Naive B cell (primary cell): ENCODE measurements at regions not wholly inside any gene's neighbourhood (a gene's known extent, or its start where the extent isn't known, plus 50 kb on each side); places are given as distances from the start of the nearest gene placed in this dataset.
"Not testable (repeated sequence)": the region's sequence is repeated elsewhere in the genome, so short reads cannot be mapped to it uniquely, and the experiment has no call there.

ENCODE experiments used
- ATAC-seq, 2 donors: fragments of 150-1000 bp; cut with Tn5 transposase; 2 replicates each; pipeline ENCODE4 v1.10.0; 2021; ENCODE audit warnings: low read depth in 2 of 2, mild to moderate bottlenecking in 2 of 2, moderate library complexity in 2 of 2
- DNase-seq: peaks from one replicate; pipeline ENCODE4 v3.0.0; 2022
- H3K27ac Mint-ChIP-seq, 6 donors: one replicate each; pipeline ENCODE4 v1.8.0; 2020 to 2022; ENCODE audit warnings: mild to moderate bottlenecking in 6 of 6, mixed read lengths in 6 of 6, moderate library complexity in 5 of 6, inconsistent platforms in 2 of 6
- H3K27me3 Mint-ChIP-seq, 3 donors: one replicate each; pipeline ENCODE4 v1.8.0; 2021 to 2022; ENCODE audit warnings: mixed read lengths in 3 of 3, mild to moderate bottlenecking in 1 of 3
- H3K36me3 Mint-ChIP-seq, 2 donors: one replicate each; pipeline ENCODE4 v1.8.0; 2020 to 2022; ENCODE audit warnings: mixed read lengths in 2 of 2, inconsistent platforms in 1 of 2, mild to moderate bottlenecking in 1 of 2
- H3K4me1 Mint-ChIP-seq, 3 donors: one replicate each; pipeline ENCODE4 v1.8.0; 2020 to 2022; ENCODE audit warnings: mixed read lengths in 3 of 3, inconsistent platforms in 1 of 3, mild to moderate bottlenecking in 1 of 3, moderate library complexity in 1 of 3
- H3K4me3 Mint-ChIP-seq, 8 donors: one replicate each; pipeline ENCODE4 v1.8.0; 2020 to 2022; ENCODE audit warnings: mild to moderate bottlenecking in 8 of 8, mixed read lengths in 8 of 8, moderate library complexity in 8 of 8, inconsistent platforms in 2 of 8
- H3K9me3 Mint-ChIP-seq, 7 donors: one replicate each; pipeline ENCODE4 v1.8.0; 2020 to 2022; ENCODE audit warnings: mixed read lengths in 7 of 7, mild to moderate bottlenecking in 5 of 7, inconsistent platforms in 2 of 7, moderate library complexity in 1 of 7

GRCh38 chr9:129428864-129429577, 191.9 kb downstream of the C9orf50 start:
- Mint-ChIP-seq H3K4me3 (peak overlapping the region in 1 of 8 donors; percentile 30), H3K36me3 (no peaks in the 10 kb centered on the region), H3K27me3 (peaks cover 0 to 9% (median 2%) of the 10 kb centered on the region in 3 donors), H3K9me3 (no peaks in the 10 kb centered on the region), H3K27ac (no peak overlapping the region), H3K4me1 (peaks cover 0 to 1% (median 0%) of the 10 kb centered on the region in 3 donors)
- ATAC-seq (no peak), DNase-seq (no peak)

GRCh38 chr9:129427149-129427548, 193.8 kb downstream of the C9orf50 start:
- Mint-ChIP-seq H3K9me3 (no peaks in the 10 kb centered on the region), H3K27ac (peak overlapping the region in 3 of 6 donors; percentile 0 to 87 (median 15)), H3K36me3 (no peaks in the 10 kb centered on the region), H3K27me3 (peaks cover 0 to 9% (median 0%) of the 10 kb centered on the region in 3 donors), H3K4me1 (peaks cover 0 to 7% (median 0%) of the 10 kb centered on the region in 3 donors), H3K4me3 (no peak overlapping the region)
- DNase-seq, result no peak
- ATAC-seq, result no peak

- not testable (repeated sequence) for ATAC-seq, H3K4me1 Mint-ChIP-seq, H3K27me3 Mint-ChIP-seq, H3K36me3 Mint-ChIP-seq, H3K9me3 Mint-ChIP-seq, DNase-seq
- H3K27ac Mint-ChIP-seq, result peak overlapping the region in 1 of 6 donors; percentile 31
- H3K4me3 Mint-ChIP-seq, result peak overlapping the region in 1 of 8 donors; percentile 63
These were observed 197.1 kb downstream of the C9orf50 start for GRCh38 chr9:129423755-129424154.

GRCh38 chr9:129423216-129423615, 197.7 kb downstream of the C9orf50 start:
- Mint-ChIP-seq H3K4me3 (no peak overlapping the region), H3K9me3 (no peaks in the 10 kb centered on the region), H3K36me3 (no peaks in the 10 kb centered on the region), H3K27me3 (peaks cover 0 to 9% (median 3%) of the 10 kb centered on the region in 3 donors), H3K27ac (peak overlapping the region in 4 of 6 donors; percentile 31 to 93 (median 61)), H3K4me1 (peaks cover 0 to 10% (median 0%) of the 10 kb centered on the region in 3 donors)
- ATAC-seq (no peak), DNase-seq (no peak)

- no peak for DNase-seq
- Mint-ChIP-seq H3K4me1 (peaks cover 0 to 10% (median 0%) of the 10 kb centered on the region in 3 donors), H3K27ac (peak overlapping the region in 1 of 6 donors; percentile 93), H3K9me3 (no peaks in the 10 kb centered on the region), H3K36me3 (no peaks in the 10 kb centered on the region), H3K4me3 (no peak overlapping the region), H3K27me3 (peaks cover 0 to 9% (median 3%) of the 10 kb centered on the region in 3 donors)
- ATAC-seq, result no peak
These were observed 198.1 kb downstream of the C9orf50 start for GRCh38 chr9:129422843-129423192.

- DNase-seq, result no peak
- peaks cover 0 to 6% (median 3%) of the 10 kb centered on the region in 3 donors for H3K27me3 Mint-ChIP-seq
- H3K4me1 Mint-ChIP-seq, result peaks cover 3 to 10% (median 4%) of the 10 kb centered on the region in 3 donors
- no peaks in the 10 kb centered on the region for H3K36me3 Mint-ChIP-seq
- H3K4me3 Mint-ChIP-seq, result peak overlapping the region in 1 of 8 donors; percentile 31
- peak overlapping the region in 1 of 6 donors; percentile 44 for H3K27ac Mint-ChIP-seq
- H3K9me3 Mint-ChIP-seq, result no peaks in the 10 kb centered on the region
- no peak for ATAC-seq
These were observed 198.7 kb downstream of the C9orf50 start for GRCh38 chr9:129422032-129422842.

GRCh38 chr9:129421371-129421770, 199.5 kb downstream of the C9orf50 start:
- Mint-ChIP-seq H3K4me3 (no peak overlapping the region), H3K9me3 (no peaks in the 10 kb centered on the region), H3K4me1 (peaks cover 10 to 11% (median 10%) of the 10 kb centered on the region in 3 donors), H3K27ac (peak overlapping the region in 1 of 6 donors; percentile 59), H3K27me3 (peaks cover 0 to 3% (median 0%) of the 10 kb centered on the region in 3 donors), H3K36me3 (no peaks in the 10 kb centered on the region)
- DNase-seq (no peak), ATAC-seq (no peak)

GRCh38 chr9:129420721-129421120, 200.2 kb downstream of the C9orf50 start:
- H3K36me3 Mint-ChIP-seq, result no peaks in the 10 kb centered on the region
- no peaks in the 10 kb centered on the region for H3K9me3 Mint-ChIP-seq
- peaks cover 0 to 3% (median 0%) of the 10 kb centered on the region in 3 donors for H3K27me3 Mint-ChIP-seq
- peak overlapping the region in 1 of 6 donors; percentile 59 for H3K27ac Mint-ChIP-seq
- no peak overlapping the region for H3K4me3 Mint-ChIP-seq
- peak in 1 of 2 donors; percentile 27 for ATAC-seq
- peaks cover 10 to 11% (median 10%) of the 10 kb centered on the region in 3 donors for H3K4me1 Mint-ChIP-seq
- no peak for DNase-seq

GRCh38 chr9:129419382-129419899, 201.5 kb downstream of the C9orf50 start:
- H3K27ac Mint-ChIP-seq, result no peak overlapping the region
- H3K4me3 Mint-ChIP-seq, result peak overlapping the region in 1 of 8 donors; percentile 56
- H3K4me1 Mint-ChIP-seq, result peaks cover 12 to 17% (median 14%) of the 10 kb centered on the region in 3 donors
- H3K36me3 Mint-ChIP-seq, result no peaks in the 10 kb centered on the region
- ATAC-seq, result no peak
- no peaks in the 10 kb centered on the region for H3K9me3 Mint-ChIP-seq
- no peak for DNase-seq
- peaks cover 0 to 3% (median 0%) of the 10 kb centered on the region in 3 donors for H3K27me3 Mint-ChIP-seq

- H3K36me3 Mint-ChIP-seq, result no peaks in the 10 kb centered on the region
- H3K27ac Mint-ChIP-seq, result peak overlapping the region in 1 of 6 donors; percentile 27
- H3K27me3 Mint-ChIP-seq, result peaks cover 0 to 3% (median 0%) of the 10 kb centered on the region in 3 donors
- DNase-seq (no peak), ATAC-seq (no peak)
- H3K9me3 Mint-ChIP-seq, result no peaks in the 10 kb centered on the region
- H3K4me3 Mint-ChIP-seq, result no peak overlapping the region
- peaks cover 11 to 23% (median 18%) of the 10 kb centered on the region in 3 donors for H3K4me1 Mint-ChIP-seq
These were observed 202.4 kb downstream of the C9orf50 start for GRCh38 chr9:129418451-129418850.

GRCh38 chr9:129416821-129417539, 203.9 kb downstream of the C9orf50 start:
- DNase-seq, result no peak
- H3K36me3 Mint-ChIP-seq, result no peaks in the 10 kb centered on the region
- peaks cover 0 to 3% (median 0%) of the 10 kb centered on the region in 3 donors for H3K27me3 Mint-ChIP-seq
- peak overlapping the region in 2 of 8 donors; percentile 48 to 79 for H3K4me3 Mint-ChIP-seq
- H3K27ac Mint-ChIP-seq, result peak overlapping the region in 4 of 6 donors; percentile 76 to 89 (median 81)
- H3K4me1 Mint-ChIP-seq, result peaks cover 8 to 27% (median 26%) of the 10 kb centered on the region in 3 donors
- ATAC-seq, result no peak
- H3K9me3 Mint-ChIP-seq, result peaks cover 0 to 1% (median 0%) of the 10 kb centered on the region in 7 donors

GRCh38 chr9:129415942-129416651, 204.8 kb downstream of the C9orf50 start:
- peak overlapping the region in 4 of 6 donors; percentile 69 to 99 (median 82) for H3K27ac Mint-ChIP-seq

More at GRCh38 chr9:129415942-129416651, 204.8 kb downstream of the C9orf50 start:
- H3K9me3 Mint-ChIP-seq, result peaks cover 0 to 1% (median 0%) of the 10 kb centered on the region in 7 donors
- peaks cover 0 to 3% (median 0%) of the 10 kb centered on the region in 3 donors for H3K27me3 Mint-ChIP-seq
- peaks cover 8 to 27% (median 26%) of the 10 kb centered on the region in 3 donors for H3K4me1 Mint-ChIP-seq
- DNase-seq, result no peak
- no peak for ATAC-seq
- H3K36me3 Mint-ChIP-seq, result no peaks in the 10 kb centered on the region
- H3K4me3 Mint-ChIP-seq, result peak overlapping the region in 4 of 8 donors; percentile 12 to 79 (median 36)
